ENCODE measurements at regions not wholly inside any gene's neighbourhood (a gene's known extent, or its start where the extent isn't known, plus 50 kb on each side); places are given as distances from the start of the nearest gene placed in this dataset.

DNA sequence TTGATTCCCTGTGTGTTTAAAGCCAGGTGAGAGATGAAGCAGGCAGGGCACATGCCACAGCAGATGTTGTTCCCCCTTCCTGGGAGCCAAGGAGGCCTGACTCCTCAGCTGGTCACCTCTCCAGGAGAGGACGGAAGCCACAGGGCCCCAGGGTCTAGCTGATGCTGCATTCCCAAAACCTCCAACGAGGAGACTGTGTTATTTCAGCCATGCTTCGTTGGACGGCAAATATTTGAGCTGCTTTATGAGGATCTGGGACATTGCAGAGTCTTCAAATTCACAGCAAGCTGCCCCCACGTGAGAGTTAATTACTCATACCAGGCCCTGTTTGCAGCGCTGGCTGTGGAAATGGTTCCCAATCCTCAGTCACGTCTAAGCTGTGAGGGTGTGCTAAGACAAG is 85.3 kb downstream of the CDC7 start:
- H3K27ac ChIP-seq (ENCODE audit: low read depth) = no peak overlapping the region
- H3K4me3 ChIP-seq = no peak overlapping the region
- H4K20me1 ChIP-seq (replicated peaks; ENCODE audit: insufficient read depth) = no peaks in the 10 kb centered on the region
- no peaks in the 10 kb centered on the region for H3F3A ChIP-seq (replicated peaks; ENCODE audit: low read depth)
- H3K27me3 ChIP-seq (ENCODE audit: insufficient read depth) = no peaks in the 10 kb centered on the region
- no peaks in the 10 kb centered on the region for H3K9me2 ChIP-seq (ENCODE audit: insufficient read depth)
- H3K36me3 ChIP-seq (ENCODE audit: insufficient read depth) = no peaks in the 10 kb centered on the region
- TF ChIP-seq EZH2 (IDR thresholded peaks at IDR 0.05; ENCODE audit: low read depth, unreplicated experiment) (no peak), JUNB (IDR thresholded peaks at IDR 0.05; ENCODE audit: unreplicated experiment) (no peak), ZNF331 (CRISPR knock-in tag; IDR thresholded peaks at IDR 0.05; ENCODE audit: low read depth) (no peak), CREB1 (CRISPR knock-in tag; IDR thresholded peaks at IDR 0.05; ENCODE audit: low read depth) (no peak), NANOG (IDR thresholded peaks at IDR 0.05; ENCODE audit: borderline replicate concordance) (no peak), ZNF114 (CRISPR knock-in tag; IDR thresholded peaks at IDR 0.05) (no peak), STAT1 (IDR thresholded peaks at IDR 0.05; ENCODE audit: unreplicated experiment) (no peak), EZH2phosphoT487 (IDR thresholded peaks at IDR 0.05; ENCODE audit: unreplicated experiment) (no peak), POLR2AphosphoS5 (IDR thresholded peaks at IDR 0.05; ENCODE audit: low read depth) (no peak)
- TF ChIP-seq, protein P1, sequence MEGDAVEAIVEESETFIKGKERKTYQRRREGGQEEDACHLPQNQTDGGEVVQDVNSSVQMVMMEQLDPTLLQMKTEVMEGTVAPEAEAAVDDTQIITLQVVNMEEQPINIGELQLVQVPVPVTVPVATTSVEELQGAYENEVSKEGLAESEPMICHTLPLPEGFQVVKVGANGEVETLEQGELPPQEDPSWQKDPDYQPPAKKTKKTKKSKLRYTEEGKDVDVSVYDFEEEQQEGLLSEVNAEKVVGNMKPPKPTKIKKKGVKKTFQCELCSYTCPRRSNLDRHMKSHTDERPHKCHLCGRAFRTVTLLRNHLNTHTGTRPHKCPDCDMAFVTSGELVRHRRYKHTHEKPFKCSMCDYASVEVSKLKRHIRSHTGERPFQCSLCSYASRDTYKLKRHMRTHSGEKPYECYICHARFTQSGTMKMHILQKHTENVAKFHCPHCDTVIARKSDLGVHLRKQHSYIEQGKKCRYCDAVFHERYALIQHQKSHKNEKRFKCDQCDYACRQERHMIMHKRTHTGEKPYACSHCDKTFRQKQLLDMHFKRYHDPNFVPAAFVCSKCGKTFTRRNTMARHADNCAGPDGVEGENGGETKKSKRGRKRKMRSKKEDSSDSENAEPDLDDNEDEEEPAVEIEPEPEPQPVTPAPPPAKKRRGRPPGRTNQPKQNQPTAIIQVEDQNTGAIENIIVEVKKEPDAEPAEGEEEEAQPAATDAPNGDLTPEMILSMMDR (conservative IDR thresholded peaks at IDR 0.05; ENCODE audit: low read depth in 2 of 2) = no peak
- TF ChIP-seq, protein P2, sequence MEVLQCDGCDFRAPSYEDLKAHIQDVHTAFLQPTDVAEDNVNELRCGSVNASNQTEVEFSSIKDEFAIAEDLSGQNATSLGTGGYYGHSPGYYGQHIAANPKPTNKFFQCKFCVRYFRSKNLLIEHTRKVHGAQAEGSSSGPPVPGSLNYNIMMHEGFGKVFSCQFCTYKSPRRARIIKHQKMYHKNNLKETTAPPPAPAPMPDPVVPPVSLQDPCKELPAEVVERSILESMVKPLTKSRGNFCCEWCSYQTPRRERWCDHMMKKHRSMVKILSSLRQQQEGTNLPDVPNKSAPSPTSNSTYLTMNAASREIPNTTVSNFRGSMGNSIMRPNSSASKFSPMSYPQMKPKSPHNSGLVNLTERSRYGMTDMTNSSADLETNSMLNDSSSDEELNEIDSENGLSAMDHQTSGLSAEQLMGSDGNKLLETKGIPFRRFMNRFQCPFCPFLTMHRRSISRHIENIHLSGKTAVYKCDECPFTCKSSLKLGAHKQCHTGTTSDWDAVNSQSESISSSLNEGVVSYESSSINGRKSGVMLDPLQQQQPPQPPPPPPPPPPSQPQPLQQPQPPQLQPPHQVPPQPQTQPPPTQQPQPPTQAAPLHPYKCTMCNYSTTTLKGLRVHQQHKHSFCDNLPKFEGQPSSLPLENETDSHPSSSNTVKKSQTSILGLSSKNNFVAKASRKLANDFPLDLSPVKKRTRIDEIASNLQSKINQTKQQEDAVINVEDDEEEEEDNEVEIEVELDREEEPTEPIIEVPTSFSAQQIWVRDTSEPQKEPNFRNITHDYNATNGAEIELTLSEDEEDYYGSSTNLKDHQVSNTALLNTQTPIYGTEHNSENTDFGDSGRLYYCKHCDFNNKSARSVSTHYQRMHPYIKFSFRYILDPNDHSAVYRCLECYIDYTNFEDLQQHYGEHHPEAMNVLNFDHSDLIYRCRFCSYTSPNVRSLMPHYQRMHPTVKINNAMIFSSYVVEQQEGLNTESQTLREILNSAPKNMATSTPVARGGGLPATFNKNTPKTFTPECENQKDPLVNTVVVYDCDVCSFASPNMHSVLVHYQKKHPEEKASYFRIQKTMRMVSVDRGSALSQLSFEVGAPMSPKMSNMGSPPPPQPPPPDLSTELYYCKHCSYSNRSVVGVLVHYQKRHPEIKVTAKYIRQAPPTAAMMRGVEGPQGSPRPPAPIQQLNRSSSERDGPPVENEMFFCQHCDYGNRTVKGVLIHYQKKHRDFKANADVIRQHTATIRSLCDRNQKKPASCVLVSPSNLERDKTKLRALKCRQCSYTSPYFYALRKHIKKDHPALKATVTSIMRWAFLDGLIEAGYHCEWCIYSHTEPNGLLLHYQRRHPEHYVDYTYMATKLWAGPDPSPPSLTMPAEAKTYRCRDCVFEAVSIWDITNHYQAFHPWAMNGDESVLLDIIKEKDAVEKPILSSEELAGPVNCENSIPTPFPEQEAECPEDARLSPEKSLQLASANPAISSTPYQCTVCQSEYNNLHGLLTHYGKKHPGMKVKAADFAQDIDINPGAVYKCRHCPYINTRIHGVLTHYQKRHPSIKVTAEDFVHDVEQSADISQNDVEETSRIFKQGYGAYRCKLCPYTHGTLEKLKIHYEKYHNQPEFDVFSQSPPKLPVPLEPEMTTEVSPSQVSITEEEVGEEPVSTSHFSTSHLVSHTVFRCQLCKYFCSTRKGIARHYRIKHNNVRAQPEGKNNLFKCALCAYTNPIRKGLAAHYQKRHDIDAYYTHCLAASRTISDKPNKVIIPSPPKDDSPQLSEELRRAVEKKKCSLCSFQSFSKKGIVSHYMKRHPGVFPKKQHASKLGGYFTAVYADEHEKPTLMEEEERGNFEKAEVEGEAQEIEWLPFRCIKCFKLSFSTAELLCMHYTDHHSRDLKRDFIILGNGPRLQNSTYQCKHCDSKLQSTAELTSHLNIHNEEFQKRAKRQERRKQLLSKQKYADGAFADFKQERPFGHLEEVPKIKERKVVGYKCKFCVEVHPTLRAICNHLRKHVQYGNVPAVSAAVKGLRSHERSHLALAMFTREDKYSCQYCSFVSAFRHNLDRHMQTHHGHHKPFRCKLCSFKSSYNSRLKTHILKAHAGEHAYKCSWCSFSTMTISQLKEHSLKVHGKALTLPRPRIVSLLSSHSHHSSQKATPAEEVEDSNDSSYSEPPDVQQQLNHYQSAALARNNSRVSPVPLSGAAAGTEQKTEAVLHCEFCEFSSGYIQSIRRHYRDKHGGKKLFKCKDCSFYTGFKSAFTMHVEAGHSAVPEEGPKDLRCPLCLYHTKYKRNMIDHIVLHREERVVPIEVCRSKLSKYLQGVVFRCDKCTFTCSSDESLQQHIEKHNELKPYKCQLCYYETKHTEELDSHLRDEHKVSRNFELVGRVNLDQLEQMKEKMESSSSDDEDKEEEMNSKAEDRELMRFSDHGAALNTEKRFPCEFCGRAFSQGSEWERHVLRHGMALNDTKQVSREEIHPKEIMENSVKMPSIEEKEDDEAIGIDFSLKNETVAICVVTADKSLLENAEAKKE (CRISPR knock-in tag; IDR thresholded peaks at IDR 0.05) = no peak
- TF ChIP-seq, protein P3, sequence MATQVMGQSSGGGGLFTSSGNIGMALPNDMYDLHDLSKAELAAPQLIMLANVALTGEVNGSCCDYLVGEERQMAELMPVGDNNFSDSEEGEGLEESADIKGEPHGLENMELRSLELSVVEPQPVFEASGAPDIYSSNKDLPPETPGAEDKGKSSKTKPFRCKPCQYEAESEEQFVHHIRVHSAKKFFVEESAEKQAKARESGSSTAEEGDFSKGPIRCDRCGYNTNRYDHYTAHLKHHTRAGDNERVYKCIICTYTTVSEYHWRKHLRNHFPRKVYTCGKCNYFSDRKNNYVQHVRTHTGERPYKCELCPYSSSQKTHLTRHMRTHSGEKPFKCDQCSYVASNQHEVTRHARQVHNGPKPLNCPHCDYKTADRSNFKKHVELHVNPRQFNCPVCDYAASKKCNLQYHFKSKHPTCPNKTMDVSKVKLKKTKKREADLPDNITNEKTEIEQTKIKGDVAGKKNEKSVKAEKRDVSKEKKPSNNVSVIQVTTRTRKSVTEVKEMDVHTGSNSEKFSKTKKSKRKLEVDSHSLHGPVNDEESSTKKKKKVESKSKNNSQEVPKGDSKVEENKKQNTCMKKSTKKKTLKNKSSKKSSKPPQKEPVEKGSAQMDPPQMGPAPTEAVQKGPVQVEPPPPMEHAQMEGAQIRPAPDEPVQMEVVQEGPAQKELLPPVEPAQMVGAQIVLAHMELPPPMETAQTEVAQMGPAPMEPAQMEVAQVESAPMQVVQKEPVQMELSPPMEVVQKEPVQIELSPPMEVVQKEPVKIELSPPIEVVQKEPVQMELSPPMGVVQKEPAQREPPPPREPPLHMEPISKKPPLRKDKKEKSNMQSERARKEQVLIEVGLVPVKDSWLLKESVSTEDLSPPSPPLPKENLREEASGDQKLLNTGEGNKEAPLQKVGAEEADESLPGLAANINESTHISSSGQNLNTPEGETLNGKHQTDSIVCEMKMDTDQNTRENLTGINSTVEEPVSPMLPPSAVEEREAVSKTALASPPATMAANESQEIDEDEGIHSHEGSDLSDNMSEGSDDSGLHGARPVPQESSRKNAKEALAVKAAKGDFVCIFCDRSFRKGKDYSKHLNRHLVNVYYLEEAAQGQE (IDR thresholded peaks at IDR 0.05; ENCODE audit: unreplicated experiment) = no peak
- TF ChIP-seq, protein P4, sequence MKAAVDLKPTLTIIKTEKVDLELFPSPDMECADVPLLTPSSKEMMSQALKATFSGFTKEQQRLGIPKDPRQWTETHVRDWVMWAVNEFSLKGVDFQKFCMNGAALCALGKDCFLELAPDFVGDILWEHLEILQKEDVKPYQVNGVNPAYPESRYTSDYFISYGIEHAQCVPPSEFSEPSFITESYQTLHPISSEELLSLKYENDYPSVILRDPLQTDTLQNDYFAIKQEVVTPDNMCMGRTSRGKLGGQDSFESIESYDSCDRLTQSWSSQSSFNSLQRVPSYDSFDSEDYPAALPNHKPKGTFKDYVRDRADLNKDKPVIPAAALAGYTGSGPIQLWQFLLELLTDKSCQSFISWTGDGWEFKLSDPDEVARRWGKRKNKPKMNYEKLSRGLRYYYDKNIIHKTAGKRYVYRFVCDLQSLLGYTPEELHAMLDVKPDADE (IDR thresholded peaks at IDR 0.05) = no peak
- H3K4me1 ChIP-seq (ENCODE audit: insufficient read depth) = peaks cover 19% of the 10 kb centered on the region
- Mint-ChIP-seq H3K27ac (no peak overlapping the region), H3K27me3 (ENCODE audit: insufficient read depth, low read depth, poor library complexity) (peaks cover 2% of the 10 kb centered on the region), H3K9me3 (no peaks in the 10 kb centered on the region), H3K4me1 (peaks cover 17% of the 10 kb centered on the region), H3K4me3 (no peak overlapping the region), H3K36me3 (ENCODE audit: low read depth) (no peaks in the 10 kb centered on the region)
- no peak for ATAC-seq
- no peak overlapping the region for H3K4me2 ChIP-seq
- H3K79me2 ChIP-seq (replicated peaks; ENCODE audit: insufficient read depth) = no peaks in the 10 kb centered on the region
- H2AFZ ChIP-seq = no peak overlapping the region
- no peak for DNase-seq (ENCODE audit: low spot score)

Data from GM23338 (cell line).